A549 (cell line): ENCODE measurements at regions not wholly inside any gene's neighbourhood (a gene's known extent, or its start where the extent isn't known, plus 50 kb on each side); places are given as distances from the start of the nearest gene placed in this dataset.

ENCODE experiments used
- CEBPB ChIP-seq, 2 experiments: fragments of >200 bp in 1 of 2; sonication (Bioruptor Twin) in 1 of 2; formaldehyde crosslinking in 1 of 2; IDR thresholded peaks; 2 replicates each; pipeline ENCODE4 v1.6.1; 2012 to 2016
- HOXA7 ChIP-seq: fragments of 250-450 bp; sonication (Bioruptor Pico); IDR thresholded peaks from 2 replicates; pipeline ENCODE4 v1.5.0; 2020; ENCODE audit warnings: mild to moderate bottlenecking, moderate library complexity
- HOXB5 ChIP-seq: fragments of 250-450 bp; sonication (Bioruptor Pico); IDR thresholded peaks from 2 replicates; pipeline ENCODE4 v1.5.0; 2020; ENCODE audit warnings: mild to moderate bottlenecking, moderate library complexity
- MYC ChIP-seq: IDR thresholded peaks from 2 replicates; pipeline ENCODE4 v1.6.1; 2012; ENCODE audit warnings: mild to moderate bottlenecking, inconsistent platforms, low read length, improper control_type of control experiment, borderline replicate concordance

GRCh38 chr4:14043203-14043602 is 415.7 kb upstream of the BOD1L1 start:
- TF ChIP-seq HOXA7 (CRISPR knock-in tag) (no peak), MYC (no peak), CEBPB (IDR thresholded peaks at IDR 0.05) (no peak), HOXB5 (CRISPR knock-in tag) (no peak)
